GM10248 (cell line): ENCODE measurements at regions not wholly inside any gene's neighbourhood (a gene's known extent, or its start where the extent isn't known, plus 50 kb on each side); places are given as distances from the start of the nearest gene placed in this dataset.

Experiments
- CTCF ChIA-PET: fragments of 300-600 bp; sonication (Branson Sonifier 250); formaldehyde crosslinking; extraction: SDS; loops from one replicate; lab custom pipeline; 2021; ENCODE audit warnings: antibody characterized with exemption; lab: Yijun Ruan, JAX
- POLR2A ChIA-PET: fragments of 350-650 bp; sonication (Branson Sonifier 250); formaldehyde crosslinking; extraction: SDS; loops from one replicate; lab custom pipeline; 2020; ENCODE audit warnings: antibody characterized with exemption; lab: Yijun Ruan, JAX
- DNase-seq: peaks from one replicate; pipeline ENCODE4 v3.0.0; 2012; ENCODE audit errors: extremely low spot score
- CTCF ChIP-seq: IDR thresholded peaks from 2 replicates; pipeline ENCODE4 v1.5.1; 2012; ENCODE audit warnings: mild to moderate bottlenecking, low read depth; ENCODE audit errors: extremely low read depth, missing control alignments, control extremely low read depth

GRCh38 chr12:126907900-126908764, 1358.8 kb upstream of the TMEM132C start:
- no peak for DNase-seq
- TF ChIP-seq CTCF, result no peak
- POLR2A ChIA-PET, result no interaction called here
- CTCF ChIA-PET, result interaction anchor here (1.0 kb wide), 1 partner anchor 9 kb away, joined by 4 read pairs; no protein-coding TSS in a partner anchor

GRCh38 chr12:126908765-126909142, 1358.2 kb upstream of the TMEM132C start:
- CTCF ChIA-PET, result interaction anchor here (1.0 kb wide), 1 partner anchor 10 kb away, joined by 4 read pairs; no protein-coding TSS in a partner anchor
- TF ChIP-seq CTCF, result no peak
- POLR2A ChIA-PET, result no interaction called here
- DNase-seq, result no peak

GRCh38 chr12:126910570-126910969, 1356.4 kb upstream of the TMEM132C start:
- no peak for DNase-seq
- POLR2A ChIA-PET, result no interaction called here
- CTCF ChIA-PET, result interaction anchor here (0.9 kb wide), 1 partner anchor 14 kb away, joined by 3 read pairs; no protein-coding TSS in a partner anchor
- TF ChIP-seq CTCF, result no peak

- no peak for DNase-seq
- no peak for TF ChIP-seq CTCF
- CTCF ChIA-PET, result interaction anchor here (1.1 to 1.5 kb wide), 2 partner anchors 10 to 11 kb away, joined by 3 read pairs; no protein-coding TSS in a partner anchor
- POLR2A ChIA-PET, result no interaction called here
Observed at GRCh38 chr12:126912111-126912510, 1354.9 kb upstream of the TMEM132C start.

GRCh38 chr12:126914170-126914793, 1352.7 kb upstream of the TMEM132C start:
- TF ChIP-seq CTCF, result no peak
- DNase-seq, result no peak
- POLR2A ChIA-PET, result no interaction called here
- CTCF ChIA-PET, result interaction anchor here (1.2 to 1.3 kb wide), 2 partner anchors 11 to 15 kb away, joined by 3 read pairs; no protein-coding TSS in a partner anchor

- POLR2A ChIA-PET, result no interaction called here
- no peak for DNase-seq
- no peak for TF ChIP-seq CTCF
- CTCF ChIA-PET, result no interaction called here
Observed at GRCh38 chr12:126915309-126915708, 1351.7 kb upstream of the TMEM132C start.
